Right lobe of liver (tissue), 4 donors: ENCODE measurements at regions not wholly inside any gene's neighbourhood (a gene's known extent, or its start where the extent isn't known, plus 50 kb on each side); places are given as distances from the start of the nearest gene placed in this dataset.
"Not testable (repeated sequence)": the region's sequence is repeated elsewhere in the genome, so short reads cannot be mapped to it uniquely, and the experiment has no call there.

Experiments
- CTCF ChIP-seq, 4 donors: fragments of 200-600 bp in 3 of 4; fragments of 450-650 bp in 1 of 4; IDR thresholded peaks; one replicate each; pipeline versions ENCODE4 v1.5.1 to v1.8.0; 2016 to 2022; ENCODE audit warnings: antibody characterized with exemption in 4 of 4, mild to moderate bottlenecking in 2 of 4
- POLR2A ChIP-seq: fragments of 450-650 bp; IDR thresholded peaks from one replicate; pipeline ENCODE4 v1.6.1; 2017; ENCODE audit warnings: antibody characterized with exemption, mild to moderate bottlenecking
- donor health status: DM: no; HTN: no; CAD: no.
- donor health status: DM: no; HTN: no; CAD: no.
- donor health status: DM: no; HTN: yes; CAD: no.

GRCh38 chr21:10334391-10334790 is 187.0 kb upstream of the TPTE start:
- not testable (repeated sequence) for TF ChIP-seq CTCF (IDR thresholded peaks at IDR 0.05); POLR2A
